Mammary epithelial cell (primary cell): ENCODE measurements at regions not wholly inside any gene's neighbourhood (a gene's known extent, or its start where the extent isn't known, plus 50 kb on each side); places are given as distances from the start of the nearest gene placed in this dataset.

Source experiments
- EZH2 ChIP-seq: IDR thresholded peaks from 2 replicates; pipeline ENCODE4 v1.6.1; 2012; ENCODE audit warnings: low read length, inconsistent platforms, borderline replicate concordance
- TF ChIP-seq, protein P1 (sequence below), 2 donors: IDR thresholded peaks in 1 of 2; conservative IDR thresholded peaks in 1 of 2; 2 replicates each; pipeline ENCODE4 v1.5.1; 2011 to 2012; ENCODE audit warnings: inconsistent platforms in 2 of 2, low read length in 2 of 2, mild to moderate bottlenecking in 2 of 2, control low read depth in 1 of 2, low read depth in 1 of 2; ENCODE audit not compliant: insufficient read depth in 1 of 2; ENCODE audit errors: extremely low read depth in 1 of 2

GRCh38 chr3:23646184-23646920, 159.4 kb upstream of the UBE2E1 start:
- TF ChIP-seq, protein P1, sequence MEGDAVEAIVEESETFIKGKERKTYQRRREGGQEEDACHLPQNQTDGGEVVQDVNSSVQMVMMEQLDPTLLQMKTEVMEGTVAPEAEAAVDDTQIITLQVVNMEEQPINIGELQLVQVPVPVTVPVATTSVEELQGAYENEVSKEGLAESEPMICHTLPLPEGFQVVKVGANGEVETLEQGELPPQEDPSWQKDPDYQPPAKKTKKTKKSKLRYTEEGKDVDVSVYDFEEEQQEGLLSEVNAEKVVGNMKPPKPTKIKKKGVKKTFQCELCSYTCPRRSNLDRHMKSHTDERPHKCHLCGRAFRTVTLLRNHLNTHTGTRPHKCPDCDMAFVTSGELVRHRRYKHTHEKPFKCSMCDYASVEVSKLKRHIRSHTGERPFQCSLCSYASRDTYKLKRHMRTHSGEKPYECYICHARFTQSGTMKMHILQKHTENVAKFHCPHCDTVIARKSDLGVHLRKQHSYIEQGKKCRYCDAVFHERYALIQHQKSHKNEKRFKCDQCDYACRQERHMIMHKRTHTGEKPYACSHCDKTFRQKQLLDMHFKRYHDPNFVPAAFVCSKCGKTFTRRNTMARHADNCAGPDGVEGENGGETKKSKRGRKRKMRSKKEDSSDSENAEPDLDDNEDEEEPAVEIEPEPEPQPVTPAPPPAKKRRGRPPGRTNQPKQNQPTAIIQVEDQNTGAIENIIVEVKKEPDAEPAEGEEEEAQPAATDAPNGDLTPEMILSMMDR (conservative IDR thresholded peaks at IDR 0.05 in 1 of 2, IDR thresholded peaks at IDR 0.05 in 1 of 2; ENCODE audit: extremely low read depth in 1 of 2, insufficient read depth in 1 of 2, low read depth in 1 of 2, low read length in 2 of 2) = no peak
- TF ChIP-seq EZH2 = no peak
